Psoas muscle (tissue), 7 donors: ENCODE measurements at regions not wholly inside any gene's neighbourhood (a gene's known extent, or its start where the extent isn't known, plus 50 kb on each side); places are given as distances from the start of the nearest gene placed in this dataset.

Experiments
- ATAC-seq, 4 donors: fragments of 200-7000 bp; cut with Tn5 transposase; one replicate each; pipeline ENCODE4 v1.9.1; 2020; ENCODE audit warnings: moderate library complexity in 3 of 4, mild to moderate bottlenecking in 2 of 4
- DNase-seq, 2 donors: peaks; one replicate each; pipeline ENCODE4 v3.0.0-alpha.2; 2020
- H3K27ac ChIP-seq: fragments of 200-600 bp; one replicate; pipeline ENCODE4 v1.8.0; 2022
- H3K27me3 ChIP-seq, 3 donors: fragments of 200-600 bp in 1 of 3; one replicate each; pipeline versions ENCODE4 v1.6.1 to v1.8.0; 2013 to 2022; ENCODE audit warnings: low read length in 2 of 3, mild to moderate bottlenecking in 2 of 3, moderate library complexity in 1 of 3; ENCODE audit not compliant: insufficient read depth in 3 of 3
- H3K36me3 ChIP-seq, 2 donors: fragments of 200-600 bp in 1 of 2; one replicate each; pipeline versions ENCODE4 v1.6.1 to v1.8.0; 2013 to 2022; ENCODE audit warnings: low read depth in 1 of 2, mild to moderate bottlenecking in 1 of 2, moderate library complexity in 1 of 2; ENCODE audit not compliant: insufficient read depth in 1 of 2
- H3K4me1 ChIP-seq: fragments of 200-600 bp; one replicate; pipeline ENCODE4 v1.8.0; 2022
- H3K4me3 ChIP-seq: fragments of 200-600 bp; one replicate; pipeline ENCODE4 v1.8.0; 2022; ENCODE audit warnings: mild to moderate bottlenecking
- H3K9me3 ChIP-seq: fragments of 200-600 bp; one replicate; pipeline ENCODE4 v1.8.0; 2022
- WGBS, 3 donors: extraction: QIAGEN DNeasy Blood & Tissue Kit; methylation state at CpG; one replicate each; pipeline versions ENCODE4 v1.1.6 to v1.1.7; 2013; 5-methylcytosine and 5-hydroxymethylcytosine counted together
- intact Hi-C, 2 donors: fragments of 100-400 bp; cut with DNase I; formaldehyde crosslinking; loops; one replicate each; pipeline versions ENCODE4 v1.11.0 to v1.14.2; 2022
- TF ChIP-seq, protein P1 (sequence below): fragments of 200-600 bp; IDR thresholded peaks from one replicate; pipeline ENCODE4 v1.8.0; 2022; ENCODE audit warnings: antibody characterized with exemption
- donor health status: healthy with polysubstance abuse.
- donor health status: DM: no; HTN: no; CAD: no; lungs with moderate emphysema.
- donor health status: Bipolar disorder and iron deficiency.
- donor health status: healthy.
- donor health status: DM: yes; HTN: yes; CAD: no.
- donor health status: DM: no; HTN: no; CAD: no.
- donor health status: DM: yes; HTN: yes; CAD: no.

DNA sequence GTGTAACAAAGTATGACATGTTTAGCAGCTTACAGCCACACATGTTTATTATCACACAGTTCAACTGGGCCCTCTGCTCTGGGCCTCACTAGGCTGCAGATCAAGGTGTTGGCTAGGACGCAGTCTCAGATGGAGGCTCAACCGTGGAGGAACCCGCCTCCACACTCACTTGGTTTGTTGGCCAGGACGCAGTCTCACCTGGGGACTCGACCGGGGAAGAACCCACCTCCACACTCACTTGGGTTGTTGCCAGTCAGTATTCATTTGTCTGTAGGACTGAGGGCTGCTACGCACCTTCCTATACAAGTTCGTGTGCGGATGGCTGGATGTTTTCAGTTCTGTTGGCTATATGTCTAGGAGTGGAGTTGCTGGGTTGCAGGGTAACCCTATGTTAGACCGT lies 240.7 kb upstream of the CIBAR2 start:
- Histone ChIP-seq H3K36me3 (peaks cover 0 to 6% of the 10 kb centered on the region in 2 donors), H3K9me3 (no peaks in the 10 kb centered on the region), H3K4me1 (peaks cover 29% of the 10 kb centered on the region), H3K27me3 (no peaks in the 10 kb centered on the region), H3K4me3 (no peak overlapping the region), H3K27ac (no peak overlapping the region)
- intact Hi-C loops = no loop called here
- no peak for ATAC-seq
- TF ChIP-seq, protein P1, sequence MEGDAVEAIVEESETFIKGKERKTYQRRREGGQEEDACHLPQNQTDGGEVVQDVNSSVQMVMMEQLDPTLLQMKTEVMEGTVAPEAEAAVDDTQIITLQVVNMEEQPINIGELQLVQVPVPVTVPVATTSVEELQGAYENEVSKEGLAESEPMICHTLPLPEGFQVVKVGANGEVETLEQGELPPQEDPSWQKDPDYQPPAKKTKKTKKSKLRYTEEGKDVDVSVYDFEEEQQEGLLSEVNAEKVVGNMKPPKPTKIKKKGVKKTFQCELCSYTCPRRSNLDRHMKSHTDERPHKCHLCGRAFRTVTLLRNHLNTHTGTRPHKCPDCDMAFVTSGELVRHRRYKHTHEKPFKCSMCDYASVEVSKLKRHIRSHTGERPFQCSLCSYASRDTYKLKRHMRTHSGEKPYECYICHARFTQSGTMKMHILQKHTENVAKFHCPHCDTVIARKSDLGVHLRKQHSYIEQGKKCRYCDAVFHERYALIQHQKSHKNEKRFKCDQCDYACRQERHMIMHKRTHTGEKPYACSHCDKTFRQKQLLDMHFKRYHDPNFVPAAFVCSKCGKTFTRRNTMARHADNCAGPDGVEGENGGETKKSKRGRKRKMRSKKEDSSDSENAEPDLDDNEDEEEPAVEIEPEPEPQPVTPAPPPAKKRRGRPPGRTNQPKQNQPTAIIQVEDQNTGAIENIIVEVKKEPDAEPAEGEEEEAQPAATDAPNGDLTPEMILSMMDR = no peak
- no peak for DNase-seq
- WGBS, 3 donors = 97 to 98% (median 97%) methylated on average over 10 of the region's 10 CpGs

DNA sequence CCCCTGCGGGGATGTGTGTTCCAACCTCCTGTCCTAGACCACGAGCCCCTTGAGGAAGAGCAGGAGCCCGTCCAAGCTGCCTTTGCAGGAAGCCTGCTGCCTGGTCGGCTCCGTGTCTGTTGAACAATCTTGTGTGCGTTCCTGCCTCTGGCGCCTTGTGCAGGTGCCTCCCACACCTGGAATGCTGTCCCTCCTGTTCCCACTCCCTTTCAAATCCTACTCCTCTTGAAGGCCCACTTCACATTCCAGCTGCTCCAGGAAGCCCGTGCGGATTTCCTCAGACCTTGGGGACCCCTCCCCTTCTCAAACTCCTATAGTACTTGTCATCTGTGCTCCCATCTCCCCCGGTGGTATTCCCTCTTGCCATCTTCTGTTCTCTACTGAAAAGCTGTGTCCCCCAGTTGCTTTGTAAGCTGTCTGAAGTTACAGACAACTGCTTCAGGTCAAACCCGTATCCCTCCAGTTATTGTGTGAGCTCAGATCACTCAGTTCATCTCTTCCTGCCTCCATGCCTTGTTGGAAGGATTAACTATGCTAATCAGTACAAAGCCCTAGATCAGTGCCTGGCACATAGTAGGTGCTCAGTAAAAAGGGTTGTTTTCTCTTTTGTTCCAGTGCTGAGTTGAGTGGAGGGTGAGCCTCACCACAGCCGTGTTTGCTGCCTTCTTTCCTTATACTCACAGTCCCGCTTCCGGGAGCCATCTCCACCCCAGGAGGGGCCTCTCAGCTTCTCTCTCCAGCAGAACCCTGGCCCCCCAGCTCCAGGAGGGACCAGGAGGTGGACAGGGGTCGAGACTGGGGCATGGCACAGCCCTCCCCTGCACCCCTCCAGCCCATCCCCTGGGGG lies 241.8 kb upstream of the CIBAR2 start:
- no peak for ATAC-seq
- H3K27me3 ChIP-seq = no peaks in the 10 kb centered on the region
- no peak overlapping the region for H3K27ac ChIP-seq
- no peak overlapping the region for H3K4me3 ChIP-seq
- no peaks in the 10 kb centered on the region for H3K9me3 ChIP-seq
- TF ChIP-seq, protein P1 = no peak
- H3K36me3 ChIP-seq = peaks cover 0 to 6% of the 10 kb centered on the region in 2 donors
- H3K4me1 ChIP-seq = peaks cover 26% of the 10 kb centered on the region
- no peak for DNase-seq
- WGBS, 3 donors = 76 to 86% (median 82%) methylated on average over 15 of the region's 15 CpGs
- intact Hi-C loops = no loop called here

DNA sequence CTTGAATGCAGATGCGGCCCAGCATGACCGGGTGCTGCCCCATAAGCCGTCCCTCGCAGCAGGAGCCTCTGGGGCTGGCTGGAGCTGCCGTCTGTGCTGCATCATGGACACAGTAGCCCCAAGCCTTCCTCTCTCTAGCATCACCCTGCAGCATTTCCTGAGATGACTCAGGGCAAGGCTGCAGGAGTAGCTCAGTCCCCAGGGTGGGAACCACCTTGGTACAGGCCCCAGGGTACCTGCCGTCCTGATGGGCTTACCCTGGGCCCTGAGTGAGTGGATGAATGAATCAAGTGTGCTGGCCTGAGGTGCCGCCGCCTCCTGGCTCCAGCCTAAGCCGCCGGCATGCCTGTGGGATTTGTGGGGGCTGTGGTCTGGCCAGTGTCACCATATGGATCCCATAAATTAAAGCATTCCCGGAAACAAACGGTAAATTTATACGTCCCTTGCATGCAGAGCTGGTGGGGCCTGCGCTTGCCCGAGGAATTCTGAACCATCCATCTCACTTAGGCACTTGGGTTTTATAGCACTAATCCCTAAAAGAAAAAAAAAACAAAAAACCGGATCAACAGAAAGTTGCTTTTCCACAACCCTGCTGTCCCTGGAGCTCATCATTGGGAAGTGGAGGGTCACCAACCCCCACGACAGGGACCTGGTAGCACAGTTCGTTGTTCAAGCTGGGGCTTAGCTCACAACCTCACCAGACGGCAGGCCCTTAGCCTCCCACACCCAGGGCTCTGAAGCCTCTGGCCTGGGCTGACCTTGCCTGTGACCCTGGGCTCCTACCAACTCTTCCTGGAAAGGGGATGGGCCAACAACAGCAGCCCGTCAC lies 242.6 kb upstream of the CIBAR2 start:
- WGBS, 3 donors = 78 to 86% (median 82%) methylated on average over 20 of the region's 20 CpGs
- no peak for ATAC-seq
- H3K4me1 ChIP-seq = peaks cover 28% of the 10 kb centered on the region

DNA sequence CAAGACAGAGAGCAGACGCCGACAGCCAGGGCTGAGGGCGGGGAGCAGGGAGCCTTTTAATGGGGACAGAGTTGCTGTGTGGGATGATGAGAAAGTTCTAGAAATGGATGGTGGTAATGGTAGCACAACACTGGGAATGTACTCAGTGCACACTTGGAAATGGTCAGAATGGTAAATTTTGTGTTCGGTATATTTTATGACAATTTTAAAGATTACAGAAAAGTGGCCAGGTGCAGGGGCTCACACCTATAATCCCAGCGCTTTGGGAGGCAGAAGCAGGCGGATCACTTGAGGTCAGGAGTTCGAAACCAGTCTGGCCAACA lies 243.2 kb upstream of the CIBAR2 start:
- 79 to 91% (median 84%) methylated on average over 7 of the region's 7 CpGs for WGBS, 3 donors
- Histone ChIP-seq H3K4me3 (no peak overlapping the region), H3K9me3 (no peaks in the 10 kb centered on the region), H3K27me3 (no peaks in the 10 kb centered on the region), H3K4me1 (peaks cover 28% of the 10 kb centered on the region), H3K36me3 (peaks cover 0 to 6% of the 10 kb centered on the region in 2 donors), H3K27ac (no peak overlapping the region)
- TF ChIP-seq, protein P1 = no peak
- intact Hi-C loops = no loop called here
- DNase-seq = no peak
- no peak for ATAC-seq

More for the DNA sequence above, 242.6 kb upstream of the CIBAR2 start:
- TF ChIP-seq, protein P1 = no peak
- Histone ChIP-seq H3K27me3 (no peaks in the 10 kb centered on the region), H3K9me3 (no peaks in the 10 kb centered on the region), H3K36me3 (peaks cover 0 to 6% of the 10 kb centered on the region in 2 donors), H3K4me3 (no peak overlapping the region), H3K27ac (no peak overlapping the region)
- intact Hi-C loops = no loop called here
- DNase-seq = no peak
